Epithelial cell of prostate (primary cell): ENCODE measurements at regions not wholly inside any gene's neighbourhood (a gene's known extent, or its start where the extent isn't known, plus 50 kb on each side); places are given as distances from the start of the nearest gene placed in this dataset.
A peak's percentile ranks its signal among the peaks of the same experiment; 100 is the strongest.

Experiments
- DNase-seq: peaks from one replicate; pipeline ENCODE4 v3.0.0-alpha.2; 2011; ENCODE audit warnings: low read depth, low spot score
- H3K27ac ChIP-seq: fragments of 450-650 bp; 2 replicates; pipeline ENCODE4 v1.5.1; 2017; ENCODE audit warnings: mild to moderate bottlenecking

DNA sequence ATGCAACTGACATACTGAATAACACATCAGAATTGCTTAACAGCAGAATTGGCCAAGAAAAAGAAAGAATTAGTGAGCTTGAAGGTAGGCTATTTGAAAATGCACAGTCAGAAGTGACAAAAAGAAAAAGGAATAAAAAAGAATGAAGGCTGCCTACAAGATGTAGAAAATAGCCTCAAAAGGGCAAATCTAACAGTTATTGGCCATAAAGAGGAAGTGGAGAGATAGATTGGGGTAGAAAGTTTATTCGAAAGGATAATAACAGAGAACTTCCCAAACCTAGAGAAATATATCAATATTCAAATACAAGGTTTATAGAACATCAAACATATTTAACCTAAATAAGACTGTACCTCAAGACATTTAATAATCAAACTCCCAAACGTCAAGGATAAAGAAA, 67.5 kb downstream of the ATP6V1G3 start:
- no peak overlapping the region for H3K27ac ChIP-seq
- DNase-seq: no peak

DNA sequence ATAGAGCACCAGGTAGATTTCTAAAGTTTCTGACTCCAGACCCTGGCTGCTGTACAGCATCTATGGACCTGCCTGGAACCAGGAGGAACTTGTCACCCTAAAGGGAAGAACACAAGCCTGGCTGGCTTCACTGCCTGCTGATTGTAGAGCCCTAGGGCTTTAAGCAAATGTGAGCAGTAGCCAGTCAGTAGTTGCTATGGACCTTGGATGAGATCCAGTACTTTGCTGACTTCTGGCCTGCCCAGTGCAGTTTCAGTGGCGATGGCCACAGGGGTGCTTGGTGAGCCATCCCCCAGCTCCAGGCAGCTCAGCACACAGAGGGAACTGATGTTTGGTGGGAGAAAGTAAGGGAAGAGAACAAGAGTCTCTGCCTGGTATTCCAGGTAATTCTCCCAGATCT, 68.4 kb downstream of the ATP6V1G3 start:
- no peak overlapping the region for H3K27ac ChIP-seq

DNA sequence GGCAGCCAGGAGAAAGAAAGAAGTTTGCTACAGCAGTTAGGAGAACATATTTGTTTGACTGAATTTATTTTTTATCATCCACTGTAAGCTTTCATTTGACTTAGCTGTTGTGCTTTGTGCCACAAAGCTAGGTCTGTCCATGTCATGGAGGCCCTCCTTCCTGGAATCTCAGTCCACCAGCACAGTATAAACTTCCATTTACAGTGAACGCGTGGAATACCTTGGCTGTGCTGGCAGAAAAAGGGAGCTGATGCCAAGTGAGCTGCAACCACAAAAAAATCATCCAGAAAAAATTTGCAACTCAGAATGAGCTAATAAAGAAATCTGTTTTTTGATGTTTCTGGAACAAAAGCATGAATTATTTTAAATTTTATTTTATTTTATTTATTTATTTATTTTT, 72.6 kb downstream of the ATP6V1G3 start:
- H3K27ac ChIP-seq: no peak overlapping the region
- DNase-seq: no peak

More for the DNA sequence above, 68.4 kb downstream of the ATP6V1G3 start:
- DNase-seq: no peak

DNA sequence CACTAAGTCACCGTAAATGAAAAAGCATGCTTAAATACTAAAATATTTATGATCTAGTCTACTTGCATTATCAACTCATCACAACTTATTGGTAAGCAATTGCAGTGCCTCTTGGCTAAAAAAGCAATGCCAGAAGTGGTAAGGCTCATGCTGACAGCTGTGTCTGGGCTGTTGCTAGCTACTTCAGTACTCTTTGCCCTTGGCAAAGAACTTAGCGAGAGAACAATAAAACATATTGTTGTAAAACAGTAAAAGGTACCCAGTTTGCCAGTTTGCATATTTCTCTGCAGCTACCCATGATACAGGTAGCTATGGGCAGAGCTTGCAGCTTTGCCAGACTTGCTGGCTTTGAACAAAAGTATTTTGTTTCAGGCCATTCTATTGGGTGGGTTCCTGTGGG, 73.1 kb downstream of the ATP6V1G3 start:
- DNase-seq: no peak
- no peak overlapping the region for H3K27ac ChIP-seq

DNA sequence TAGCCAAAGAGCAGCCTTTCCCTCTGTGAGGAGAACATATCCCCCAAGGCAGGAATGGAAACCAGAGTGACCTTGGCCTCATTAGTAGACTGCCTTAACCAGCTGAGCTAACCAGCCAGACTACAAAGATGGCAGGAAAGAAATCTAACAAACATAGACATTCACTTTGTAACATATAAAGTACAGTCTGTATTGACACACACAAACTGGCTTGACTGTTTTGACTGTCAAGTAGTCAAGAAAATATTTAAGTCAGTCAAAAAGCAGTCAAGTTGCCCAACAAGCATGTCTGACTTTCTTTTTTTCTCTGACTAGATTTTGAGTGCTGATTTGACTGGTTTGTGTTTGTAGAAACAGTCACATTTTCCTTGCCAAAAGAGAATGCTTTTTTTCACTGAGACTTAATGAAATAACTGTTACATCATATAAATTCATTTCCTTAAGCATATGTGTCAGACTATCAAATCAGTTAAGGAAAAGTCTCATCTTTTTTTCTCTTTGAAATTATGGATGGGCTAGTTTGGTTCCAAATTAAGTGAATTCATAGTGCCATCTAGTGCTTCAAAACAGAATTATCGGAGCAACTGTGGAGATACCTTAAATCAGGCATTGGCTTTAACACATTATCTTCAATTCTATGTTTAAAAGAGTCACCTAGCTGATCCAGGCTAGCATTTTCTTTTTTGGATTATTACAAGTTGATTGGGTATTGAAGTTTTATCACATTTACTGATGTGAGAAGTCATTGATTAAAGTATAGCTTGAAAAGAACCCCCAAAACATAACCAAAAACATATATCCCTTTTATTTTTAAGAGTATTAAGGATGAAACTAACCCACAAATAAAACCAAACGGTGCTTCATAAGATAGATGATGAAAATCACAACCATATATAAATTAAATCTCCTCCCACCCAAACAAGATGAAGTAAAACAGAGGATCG, 75.0 kb downstream of the ATP6V1G3 start:
- H3K27ac ChIP-seq: peak overlapping the region; percentile 62
- no peak for DNase-seq

DNA sequence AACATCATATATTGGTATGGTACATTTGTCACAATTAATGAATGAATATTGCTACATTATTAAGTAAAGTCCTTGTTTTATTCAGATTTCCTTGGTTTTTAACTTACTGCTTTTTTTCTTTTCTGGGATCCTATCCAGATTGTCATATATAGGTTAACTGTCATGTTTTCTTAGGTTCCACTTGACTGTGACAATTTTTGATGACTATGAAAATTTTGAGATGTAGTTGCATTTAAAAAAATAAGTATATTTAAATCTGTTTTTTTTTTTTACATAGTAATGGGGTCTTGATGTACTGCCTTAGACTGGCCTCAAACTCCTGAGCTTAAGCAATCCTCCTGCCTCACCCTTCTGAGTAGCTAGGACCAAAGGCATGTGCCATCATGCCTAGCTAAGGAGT, 76.8 kb downstream of the ATP6V1G3 start:
- no peak for DNase-seq
- H3K27ac ChIP-seq: no peak overlapping the region

DNA sequence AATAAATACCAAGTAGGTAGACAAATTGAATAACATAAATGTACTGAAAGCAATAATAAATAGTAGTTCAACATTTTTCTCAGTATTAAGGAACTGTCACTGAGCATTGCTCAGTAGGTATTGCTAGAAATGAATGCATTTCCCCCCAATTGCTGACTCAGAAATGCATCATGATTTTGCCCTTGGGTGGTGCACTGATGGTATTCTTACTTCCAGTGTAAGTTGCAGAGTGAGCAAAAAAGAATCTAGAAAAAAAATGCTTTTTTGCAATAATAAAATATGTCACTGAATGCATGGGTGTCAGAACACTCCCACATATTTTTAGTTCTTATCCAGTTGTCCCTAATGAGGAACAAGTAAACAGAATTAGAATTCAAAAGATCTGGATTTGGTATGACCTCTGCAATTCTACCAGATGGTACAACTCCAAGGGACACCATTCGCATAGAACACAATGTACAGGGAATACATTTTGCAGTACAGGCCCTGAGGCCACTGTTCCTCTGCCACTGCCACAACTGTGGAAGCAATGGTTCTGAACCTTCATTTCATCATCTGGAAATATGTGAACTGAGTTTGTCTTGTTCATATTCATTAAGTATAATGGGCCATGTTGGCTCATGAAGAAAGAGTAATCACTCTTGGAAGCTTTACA, 78.0 kb downstream of the ATP6V1G3 start:
- H3K27ac ChIP-seq: peak overlapping the region; percentile 72
- DNase-seq: no peak

DNA sequence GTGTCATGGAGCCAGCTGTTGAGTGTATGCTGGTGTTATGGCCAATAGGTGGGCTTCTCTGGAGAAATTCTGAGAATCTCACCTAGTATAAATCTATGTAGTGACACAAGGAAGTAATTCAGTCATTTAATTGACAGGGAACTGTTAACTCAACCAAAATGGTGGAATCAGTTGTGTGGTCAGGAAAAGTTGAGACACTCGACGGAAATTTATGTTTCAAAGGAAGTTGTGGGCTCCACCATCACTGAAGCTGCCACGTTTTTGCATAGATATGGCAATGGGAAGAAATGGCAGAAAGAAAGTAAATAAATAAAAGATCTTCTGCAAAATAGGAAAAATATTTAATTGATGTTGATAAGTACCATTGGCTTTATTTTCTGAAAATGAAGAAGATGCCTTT, 84.5 kb downstream of the ATP6V1G3 start:
- DNase-seq: no peak

DNA sequence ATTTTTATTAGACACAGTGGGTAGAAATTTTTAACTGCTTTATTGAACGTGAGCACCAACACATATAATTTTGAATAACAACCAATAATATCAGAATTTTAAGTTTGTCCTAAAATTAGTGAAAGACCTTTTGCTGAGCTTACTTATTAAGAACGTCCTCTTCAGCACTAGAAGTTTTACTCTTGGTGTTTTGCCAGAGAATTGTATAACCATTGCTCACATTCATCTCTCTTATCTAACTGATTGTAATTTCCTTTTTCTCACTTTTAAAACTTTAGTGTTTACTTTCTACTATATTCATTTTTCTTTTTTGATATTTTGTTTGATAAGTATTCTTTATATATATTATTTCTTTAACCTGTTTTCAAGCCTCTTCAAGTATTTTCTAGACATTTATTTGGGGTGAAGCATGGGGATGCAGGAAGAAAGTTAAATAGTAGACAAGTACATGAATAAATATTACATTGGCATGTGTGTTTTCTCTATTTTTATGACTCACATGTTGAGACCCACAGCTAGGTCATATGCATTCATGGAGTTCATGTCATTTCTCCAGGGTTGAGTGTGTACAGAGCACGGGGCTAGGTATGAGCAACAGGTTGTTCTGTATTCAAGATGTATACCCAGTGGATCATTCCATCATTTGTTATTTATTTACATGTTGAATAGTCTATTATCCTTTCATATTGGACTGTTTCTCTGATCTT, 90.6 kb downstream of the ATP6V1G3 start:
- H3K27ac ChIP-seq: peak overlapping the region; percentile 91
- DNase-seq: peak; percentile 56

More for the DNA sequence above, 84.5 kb downstream of the ATP6V1G3 start:
- no peak overlapping the region for H3K27ac ChIP-seq

DNA sequence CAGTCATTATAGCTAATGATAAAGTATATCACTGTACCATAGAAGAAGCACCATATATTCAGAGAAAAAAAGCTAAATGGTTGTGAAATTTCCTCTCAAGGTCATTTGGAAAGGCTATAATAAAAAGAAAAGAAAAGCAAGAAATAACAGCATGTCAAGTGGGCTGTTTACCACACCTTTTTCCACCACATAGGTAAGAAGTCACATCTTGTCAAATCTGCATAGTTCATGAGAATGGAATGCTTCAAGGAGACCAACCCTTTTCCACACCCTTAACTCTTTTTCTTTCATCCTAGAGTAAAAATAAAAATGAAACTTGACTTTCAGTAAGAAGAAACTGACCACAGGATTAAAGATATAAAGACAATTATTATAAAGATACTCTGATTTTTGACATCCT, 91.2 kb downstream of the ATP6V1G3 start:
- peak; percentile 52 for DNase-seq
- peak overlapping the region; percentile 91 for H3K27ac ChIP-seq

DNA sequence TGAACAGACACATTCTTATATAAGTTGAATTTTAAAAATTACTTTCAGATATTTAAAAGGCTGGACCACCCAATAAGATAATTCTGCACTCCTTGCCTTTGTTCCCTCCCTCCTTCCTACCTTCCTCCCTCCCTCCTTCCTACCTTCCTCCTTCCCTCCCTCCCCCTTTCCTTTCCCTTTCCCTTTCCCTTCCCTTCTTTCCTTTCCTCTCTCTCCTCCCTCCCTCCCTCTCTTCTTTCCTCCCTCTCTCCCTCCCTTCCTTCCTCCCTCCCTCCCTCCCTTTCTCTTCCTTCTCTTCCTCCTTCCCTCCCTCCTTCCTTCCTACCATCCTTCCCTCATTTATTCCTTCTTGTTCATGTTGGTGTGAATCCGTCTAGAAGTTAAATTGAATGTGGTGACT, 93.0 kb downstream of the ATP6V1G3 start:
- DNase-seq: no peak

DNA sequence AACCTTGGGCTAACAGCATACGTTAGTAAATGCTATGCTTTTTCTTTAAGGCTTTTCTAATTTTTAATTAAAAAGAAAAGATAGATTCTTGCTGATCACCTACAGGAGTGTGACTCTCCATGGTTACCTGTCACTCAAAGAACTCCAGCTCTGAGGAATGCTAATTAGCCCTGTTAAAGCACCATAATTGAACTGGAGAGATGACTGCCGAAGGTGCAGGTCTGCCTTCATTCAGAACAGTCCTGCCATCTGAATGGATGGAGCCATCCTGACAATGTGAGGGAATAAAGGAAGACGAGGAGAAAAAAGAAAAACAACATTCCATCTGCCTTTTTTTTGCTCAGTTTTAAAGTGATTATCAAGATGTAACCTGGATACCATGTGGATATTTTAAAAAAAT, 94.6 kb downstream of the ATP6V1G3 start:
- no peak overlapping the region for H3K27ac ChIP-seq
- DNase-seq: no peak

More for the DNA sequence above, 93.0 kb downstream of the ATP6V1G3 start:
- no peak overlapping the region for H3K27ac ChIP-seq

DNA sequence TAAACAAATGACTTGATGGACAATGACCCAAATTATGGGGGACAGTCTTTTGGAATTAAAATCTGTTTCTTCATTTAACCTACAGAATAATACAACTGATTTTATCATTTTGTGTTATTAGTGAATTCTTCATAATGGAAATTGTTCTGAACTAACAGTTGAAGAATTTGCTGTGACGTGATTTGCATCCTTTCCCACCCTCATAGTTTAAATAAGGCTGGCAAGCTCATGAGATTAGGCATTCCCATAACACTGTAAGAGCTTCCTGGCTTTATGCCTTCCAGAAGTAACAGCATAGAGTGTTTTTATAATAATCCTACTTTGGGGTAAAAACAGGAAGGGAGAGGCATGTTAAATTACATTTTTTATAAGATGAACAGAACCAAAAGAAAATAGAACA, 95.7 kb downstream of the ATP6V1G3 start:
- peak overlapping the region; percentile 90 for H3K27ac ChIP-seq
- DNase-seq: no peak

DNA sequence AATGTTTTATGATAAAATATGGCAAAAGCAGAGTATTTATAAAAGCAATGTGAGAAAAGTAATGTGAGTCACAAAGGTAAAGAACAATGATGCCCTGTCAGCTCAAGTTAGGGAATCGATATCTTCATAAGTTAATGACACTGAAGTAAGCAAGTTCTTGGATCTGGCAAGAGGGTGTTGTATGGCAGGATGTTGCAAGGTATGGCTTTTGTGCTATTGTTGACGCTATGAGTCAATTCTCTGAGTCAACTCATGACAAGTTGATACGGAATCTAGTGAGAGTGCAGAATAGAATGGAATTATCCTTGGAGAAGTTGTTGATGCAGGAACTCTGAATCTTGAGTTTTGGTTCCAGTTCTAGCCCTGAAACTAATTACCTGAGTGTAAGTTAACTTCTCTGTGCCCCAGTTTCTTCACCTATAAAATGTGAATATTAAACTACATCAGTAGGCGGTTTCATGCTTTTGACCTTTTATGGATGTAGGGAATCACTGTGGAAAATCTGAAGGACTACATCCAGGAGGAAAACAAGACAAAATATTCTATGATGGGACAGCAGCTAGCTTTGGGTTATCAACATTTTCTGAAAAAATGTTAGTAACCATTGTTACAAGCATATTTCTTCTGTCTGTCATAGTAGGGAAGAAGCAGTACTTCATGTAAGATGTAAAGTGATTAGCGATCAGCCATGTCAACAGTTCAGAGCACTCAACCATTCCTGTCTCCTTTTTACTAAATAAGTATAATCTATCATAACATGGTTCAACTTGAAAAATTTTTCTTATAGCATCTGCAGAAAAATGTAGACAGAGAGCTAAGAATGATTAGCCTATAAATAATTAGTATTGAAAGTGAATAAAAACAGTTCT, 96.9 kb downstream of the ATP6V1G3 start:
- DNase-seq: peak; percentile 99
- H3K27ac ChIP-seq: peak overlapping the region; percentile 90

DNA sequence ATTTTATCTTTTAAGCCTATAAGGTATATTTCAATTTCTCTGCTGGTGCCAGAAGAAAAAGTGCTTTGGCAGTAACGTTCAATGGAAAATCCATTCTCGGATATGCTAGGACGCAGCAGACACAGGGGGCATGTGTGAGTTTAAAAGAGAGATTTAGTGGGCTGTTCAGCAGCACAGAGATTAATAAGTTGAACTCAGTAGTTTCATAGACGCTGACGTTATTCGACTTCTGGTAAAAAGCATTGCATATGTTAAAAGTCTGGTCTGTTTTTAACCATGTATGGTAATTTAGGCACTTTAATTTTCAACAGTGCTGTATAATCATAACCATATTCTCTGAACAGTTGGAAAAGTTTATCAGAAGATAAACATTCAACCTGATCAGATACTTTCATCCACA, 99.6 kb downstream of the ATP6V1G3 start:
- no peak for DNase-seq
- H3K27ac ChIP-seq: no peak overlapping the region

DNA sequence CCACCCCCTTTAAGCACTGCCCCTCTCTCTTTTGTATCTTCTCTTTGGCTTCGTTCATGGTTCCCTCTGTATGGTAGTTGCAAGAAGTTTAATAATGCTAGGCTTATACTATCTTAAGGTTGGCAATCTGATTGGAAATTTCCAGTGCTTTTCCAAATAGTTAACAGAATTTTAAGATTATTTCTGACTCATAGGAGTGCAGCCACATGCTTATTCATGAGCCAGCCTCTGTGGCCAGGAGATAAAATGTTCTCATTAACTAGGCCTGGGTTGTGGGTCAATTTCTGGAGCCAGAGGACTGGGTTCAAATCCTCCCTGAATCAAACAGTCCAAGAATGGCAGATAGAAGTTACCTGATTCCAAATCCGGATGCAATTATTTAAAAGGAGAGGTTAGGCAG, 103.1 kb downstream of the ATP6V1G3 start:
- DNase-seq: no peak
- H3K27ac ChIP-seq: no peak overlapping the region

DNA sequence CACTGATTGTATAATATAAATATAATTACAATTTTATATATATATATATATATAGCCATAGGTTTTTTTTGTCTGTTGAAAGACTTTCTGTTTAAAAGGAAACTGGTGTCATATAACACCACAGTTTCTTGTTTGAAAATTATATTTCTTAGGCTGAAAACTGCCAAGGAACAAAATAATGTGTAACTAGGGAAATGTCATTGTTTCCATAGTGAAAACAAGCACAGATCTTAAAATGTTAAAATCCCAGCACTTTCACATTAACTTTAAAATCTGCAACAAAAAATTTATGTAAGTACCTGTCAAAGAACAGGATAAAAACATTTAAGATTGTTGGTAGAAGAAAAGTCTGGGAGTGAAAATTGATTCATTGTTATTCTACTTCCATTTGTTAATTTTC, 104.2 kb downstream of the ATP6V1G3 start:
- H3K27ac ChIP-seq: no peak overlapping the region
- no peak for DNase-seq

DNA sequence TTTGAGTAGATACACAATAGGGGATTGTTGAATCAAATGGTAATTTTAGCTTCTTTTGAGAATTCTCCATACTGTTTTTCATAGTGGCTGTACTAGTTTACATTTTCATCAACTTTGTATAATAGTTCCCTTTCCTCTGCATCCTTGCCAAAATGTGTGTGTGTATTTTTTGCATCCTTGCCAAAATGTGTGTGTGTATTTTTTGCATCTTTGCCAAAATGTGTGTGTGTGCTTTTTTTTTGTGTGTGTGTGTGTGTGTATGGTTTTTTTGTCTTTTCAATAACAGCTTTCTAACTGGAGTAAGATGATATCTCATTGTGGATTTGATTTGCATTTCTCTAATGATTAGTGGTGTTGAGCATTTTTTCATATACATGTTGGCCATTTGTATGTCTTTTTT, 105.4 kb downstream of the ATP6V1G3 start:
- H3K27ac ChIP-seq: no peak overlapping the region
- no peak for DNase-seq

DNA sequence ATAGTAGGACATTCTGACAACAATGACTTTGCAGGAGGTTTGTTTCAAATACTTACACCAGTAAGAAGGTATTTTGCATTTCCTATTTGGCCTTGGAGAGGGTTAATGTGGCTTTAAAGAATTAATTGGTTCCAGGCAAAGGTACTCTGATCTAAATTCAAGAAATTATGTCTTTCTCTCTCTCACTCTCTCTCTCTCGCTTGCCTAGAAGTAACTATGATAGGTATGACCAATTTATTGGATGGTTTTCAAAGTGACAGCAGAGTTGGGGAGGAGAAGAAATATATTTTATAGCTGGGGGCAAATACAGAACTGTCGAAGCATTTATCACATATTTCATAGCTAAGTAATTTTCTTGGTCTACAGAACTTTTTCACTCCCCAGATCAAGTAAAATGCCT, 116.0 kb downstream of the ATP6V1G3 start:
- H3K27ac ChIP-seq: no peak overlapping the region
- DNase-seq: no peak

DNA sequence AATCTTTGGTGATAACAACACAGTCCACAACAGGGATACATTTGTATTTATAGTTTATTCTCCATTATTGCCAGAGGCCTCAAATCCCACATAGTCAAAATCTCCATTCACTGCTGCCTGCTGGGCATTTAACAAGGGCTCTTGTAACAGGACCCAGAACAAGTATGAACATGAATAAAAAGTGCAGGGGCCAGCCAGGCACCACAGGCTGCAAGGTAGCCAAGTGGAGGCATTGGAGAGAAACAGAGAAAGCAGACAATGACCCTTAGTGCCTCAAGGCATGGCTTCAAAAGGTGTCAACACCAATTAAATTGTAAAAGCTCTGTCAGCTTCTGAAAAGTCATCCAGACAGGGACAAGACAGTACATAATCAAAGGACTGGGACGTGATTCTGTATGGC, 116.8 kb downstream of the ATP6V1G3 start:
- H3K27ac ChIP-seq: no peak overlapping the region

More for the DNA sequence above, 116.8 kb downstream of the ATP6V1G3 start:
- no peak for DNase-seq
